ENCODE measurements at regions not wholly inside any gene's neighbourhood (a gene's known extent, or its start where the extent isn't known, plus 50 kb on each side); places are given as distances from the start of the nearest gene placed in this dataset.
"Not testable (repeated sequence)": the region's sequence is repeated elsewhere in the genome, so short reads cannot be mapped to it uniquely, and the experiment has no call there.

GRCh38 chr1:194067772-194068171 is 881.4 kb upstream of the B3GALT2 start:
- TF ChIP-seq POLR2A (IDR thresholded peaks at IDR 0.05): no peak
- TF ChIP-seq, protein P1, sequence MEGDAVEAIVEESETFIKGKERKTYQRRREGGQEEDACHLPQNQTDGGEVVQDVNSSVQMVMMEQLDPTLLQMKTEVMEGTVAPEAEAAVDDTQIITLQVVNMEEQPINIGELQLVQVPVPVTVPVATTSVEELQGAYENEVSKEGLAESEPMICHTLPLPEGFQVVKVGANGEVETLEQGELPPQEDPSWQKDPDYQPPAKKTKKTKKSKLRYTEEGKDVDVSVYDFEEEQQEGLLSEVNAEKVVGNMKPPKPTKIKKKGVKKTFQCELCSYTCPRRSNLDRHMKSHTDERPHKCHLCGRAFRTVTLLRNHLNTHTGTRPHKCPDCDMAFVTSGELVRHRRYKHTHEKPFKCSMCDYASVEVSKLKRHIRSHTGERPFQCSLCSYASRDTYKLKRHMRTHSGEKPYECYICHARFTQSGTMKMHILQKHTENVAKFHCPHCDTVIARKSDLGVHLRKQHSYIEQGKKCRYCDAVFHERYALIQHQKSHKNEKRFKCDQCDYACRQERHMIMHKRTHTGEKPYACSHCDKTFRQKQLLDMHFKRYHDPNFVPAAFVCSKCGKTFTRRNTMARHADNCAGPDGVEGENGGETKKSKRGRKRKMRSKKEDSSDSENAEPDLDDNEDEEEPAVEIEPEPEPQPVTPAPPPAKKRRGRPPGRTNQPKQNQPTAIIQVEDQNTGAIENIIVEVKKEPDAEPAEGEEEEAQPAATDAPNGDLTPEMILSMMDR (IDR thresholded peaks at IDR 0.05): no peak
- no peaks in the 10 kb centered on the region for H3K36me3 ChIP-seq
- H3K4me1 ChIP-seq: no peaks in the 10 kb centered on the region
- H3K4me3 ChIP-seq: no peak overlapping the region
- no peaks in the 10 kb centered on the region for H3K9me3 ChIP-seq
- no peak for DNase-seq
- H3K27me3 ChIP-seq: no peaks in the 10 kb centered on the region
- no peak overlapping the region for H3K27ac ChIP-seq

DNA sequence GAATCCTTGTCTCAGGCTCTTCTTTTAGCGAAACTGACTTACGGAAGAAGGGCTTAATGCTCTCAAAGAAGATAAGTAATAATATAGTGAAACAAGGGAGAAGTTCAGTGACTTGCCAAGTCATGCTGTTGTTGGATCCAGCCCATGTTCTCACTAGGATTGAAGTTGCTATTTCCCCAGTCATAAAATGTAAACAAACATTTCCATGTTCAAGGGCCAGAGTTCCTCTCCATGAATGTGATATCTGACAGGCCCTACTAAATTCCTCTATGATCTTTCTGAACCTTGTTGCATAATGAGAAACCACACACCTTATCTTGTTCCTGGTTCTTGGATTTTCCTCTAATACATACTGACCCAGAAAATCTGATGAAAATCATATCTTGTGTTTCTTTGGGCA is 876.5 kb upstream of the B3GALT2 start:
- TF ChIP-seq, protein P1 (IDR thresholded peaks at IDR 0.05): no peak
- TF ChIP-seq POLR2A (IDR thresholded peaks at IDR 0.05): no peak
- no peak for DNase-seq
- Histone ChIP-seq H3K27ac (peak overlapping the region in 2 of 4 donors; percentile 23 to 36), H3K4me1 (no peaks in the 10 kb centered on the region), H3K9me3 (no peaks in the 10 kb centered on the region), H3K36me3 (no peaks in the 10 kb centered on the region), H3K27me3 (no peaks in the 10 kb centered on the region), H3K4me3 (no peak overlapping the region)

DNA sequence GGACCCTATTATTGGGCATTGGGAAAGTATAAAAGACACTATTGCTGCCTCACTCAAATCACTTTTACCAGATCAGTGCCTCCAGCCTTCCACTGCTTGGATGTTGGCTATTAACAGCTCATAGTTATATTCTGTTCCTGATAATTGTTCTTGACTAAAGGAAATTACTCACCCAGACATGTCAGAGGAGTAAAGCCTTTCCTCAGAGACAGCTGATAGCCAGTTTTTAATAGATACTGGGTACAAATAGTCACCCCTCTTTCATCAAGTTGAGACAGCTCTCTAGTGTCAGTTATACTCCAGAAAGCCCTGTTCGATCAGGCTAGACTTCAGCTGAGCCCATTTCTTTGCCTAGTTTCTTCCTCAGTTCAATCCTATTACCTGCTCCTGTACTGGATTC is 876.1 kb upstream of the B3GALT2 start:
- TF ChIP-seq POLR2A (IDR thresholded peaks at IDR 0.05): no peak
- TF ChIP-seq, protein P1 (IDR thresholded peaks at IDR 0.05): no peak
- peak overlapping the region in 2 of 4 donors; percentile 23 to 36 for H3K27ac ChIP-seq
- H3K36me3 ChIP-seq: no peaks in the 10 kb centered on the region
- H3K4me1 ChIP-seq: no peaks in the 10 kb centered on the region
- no peaks in the 10 kb centered on the region for H3K27me3 ChIP-seq
- no peak overlapping the region for H3K4me3 ChIP-seq
- H3K9me3 ChIP-seq: no peaks in the 10 kb centered on the region
- DNase-seq: no peak

DNA sequence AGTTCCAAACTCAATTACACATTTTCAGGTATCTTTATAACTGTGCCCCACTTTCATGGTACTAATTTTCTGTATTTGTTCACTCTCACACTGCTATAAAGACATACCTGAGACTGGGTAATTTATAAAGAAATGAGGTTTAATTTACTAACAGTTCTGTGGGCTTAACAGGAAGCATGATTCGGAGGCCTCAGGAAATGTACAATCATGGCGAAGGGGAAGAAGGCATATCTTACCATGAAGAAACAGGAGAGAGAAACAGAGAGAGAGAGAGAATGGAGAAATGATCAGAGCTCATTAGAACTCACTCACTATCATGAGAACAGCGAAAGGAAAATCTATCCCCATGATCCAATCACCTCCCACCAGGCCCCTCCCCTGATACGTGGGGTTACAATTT is 874.1 kb upstream of the B3GALT2 start:
- DNase-seq: no peak
- TF ChIP-seq, protein P1 (IDR thresholded peaks at IDR 0.05): no peak
- no peak for TF ChIP-seq POLR2A (IDR thresholded peaks at IDR 0.05)

DNA sequence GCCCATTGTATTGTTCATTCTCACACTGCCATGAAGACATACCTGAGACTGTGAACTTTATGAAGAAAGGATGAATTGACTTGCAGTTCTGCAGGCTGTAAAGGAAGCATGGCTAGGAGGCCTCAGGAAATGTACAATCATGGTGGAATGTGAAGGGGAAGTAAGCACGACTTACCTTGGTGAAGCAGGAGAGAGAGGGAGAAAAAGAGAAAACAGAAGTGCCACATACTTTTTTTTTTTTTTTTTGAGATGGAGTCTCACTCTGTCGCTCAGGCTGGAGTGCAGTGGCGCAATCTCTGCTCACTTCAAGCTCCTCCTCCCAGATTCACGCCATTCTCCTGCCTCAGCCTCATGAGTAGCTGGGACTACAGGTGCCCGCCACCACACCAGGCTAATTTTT is 871.9 kb upstream of the B3GALT2 start:
- not testable (repeated sequence) for H3K36me3 ChIP-seq, H3K9me3 ChIP-seq, H3K4me3 ChIP-seq, H3K4me1 ChIP-seq, H3K27ac ChIP-seq, DNase-seq, H3K27me3 ChIP-seq

More for the DNA sequence above, 874.1 kb upstream of the B3GALT2 start:
- no peaks in the 10 kb centered on the region for H3K9me3 ChIP-seq
- H3K27me3 ChIP-seq: no peaks in the 10 kb centered on the region
- no peaks in the 10 kb centered on the region for H3K36me3 ChIP-seq
- H3K4me3 ChIP-seq: no peak overlapping the region
- H3K27ac ChIP-seq: no peak overlapping the region
- peaks cover 0 to 6% (median 0%) of the 10 kb centered on the region in 4 donors for H3K4me1 ChIP-seq

DNA sequence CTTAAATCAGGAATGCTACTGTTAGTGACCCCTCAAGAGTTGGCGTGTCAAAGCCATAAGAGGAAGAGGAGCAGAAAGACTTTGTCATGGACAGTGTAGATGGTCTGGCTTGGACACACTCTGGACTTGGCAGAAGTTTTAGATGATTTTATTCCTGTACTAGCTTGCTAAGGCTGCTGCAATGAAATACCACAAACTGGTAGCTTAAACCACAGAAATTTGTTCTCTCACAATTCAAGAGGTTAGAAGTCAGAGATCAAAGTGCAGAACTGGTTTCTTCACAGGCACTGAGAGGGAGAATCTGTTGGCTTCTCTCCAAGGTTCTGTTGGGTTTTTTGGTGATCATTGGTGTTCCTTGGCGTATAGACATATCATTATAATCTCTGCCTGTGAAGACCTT is 869.8 kb upstream of the B3GALT2 start:
- Histone ChIP-seq H3K27me3 (no peaks in the 10 kb centered on the region), H3K4me3 (no peak overlapping the region), H3K27ac (no peak overlapping the region), H3K36me3 (no peaks in the 10 kb centered on the region), H3K4me1 (peaks cover 0 to 6% (median 0%) of the 10 kb centered on the region in 4 donors), H3K9me3 (no peaks in the 10 kb centered on the region)
- DNase-seq: no peak
- TF ChIP-seq, protein P1 (IDR thresholded peaks at IDR 0.05): no peak
- no peak for TF ChIP-seq POLR2A (IDR thresholded peaks at IDR 0.05)
